Bronchial epithelial cell (primary cell): ENCODE measurements at regions not wholly inside any gene's neighbourhood (a gene's known extent, or its start where the extent isn't known, plus 50 kb on each side); places are given as distances from the start of the nearest gene placed in this dataset.

Experiments used
- DNase-seq: peaks from one replicate; pipeline ENCODE4 v3.0.0-alpha.2; 2010; ENCODE audit warnings: low read depth
- FAIRE-seq: peaks from 2 replicates; lab custom pipeline; 2011; peaks lifted over from hg19 to GRCh38; lab: Jason Lieb, UNC
- H3K27me3 ChIP-seq: 2 replicates; pipeline ENCODE4 v1.5.1; 2011; ENCODE audit warnings: low read length; ENCODE audit not compliant: control insufficient read depth, insufficient read depth
- H3K36me3 ChIP-seq: 2 replicates; pipeline ENCODE4 v1.5.1; 2011; ENCODE audit warnings: low read length; ENCODE audit not compliant: control insufficient read depth, insufficient read depth
- H3K4me3 ChIP-seq: 2 replicates; pipeline ENCODE4 v1.5.1; 2011; ENCODE audit warnings: mild to moderate bottlenecking, low read depth, low read length, control low read depth
- CTCF ChIP-seq: IDR thresholded peaks from 2 replicates; pipeline ENCODE4 v1.5.1; 2011; ENCODE audit warnings: mild to moderate bottlenecking, moderate library complexity, low read length, control low read depth, inconsistent platforms; ENCODE audit not compliant: insufficient read depth, severe bottlenecking

- DNase-seq (no peak), FAIRE-seq (no peak)
- Histone ChIP-seq H3K36me3 (no peaks in the 10 kb centered on the region), H3K27me3 (no peaks in the 10 kb centered on the region), H3K4me3 (no peak overlapping the region)
- TF ChIP-seq CTCF, result no peak
Observed at GRCh38 chr12:116389326-116389725, 111.8 kb upstream of the MED13L start.

GRCh38 chr12:116389990-116390389 is 112.5 kb upstream of the MED13L start:
- no peak for FAIRE-seq
- no peaks in the 10 kb centered on the region for H3K27me3 ChIP-seq
- H3K4me3 ChIP-seq, result no peak overlapping the region
- no peak for TF ChIP-seq CTCF
- H3K36me3 ChIP-seq, result no peaks in the 10 kb centered on the region
- peak; percentile 99 for DNase-seq

- Histone ChIP-seq H3K4me3 (no peak overlapping the region), H3K36me3 (no peaks in the 10 kb centered on the region), H3K27me3 (no peaks in the 10 kb centered on the region)
- no peak for DNase-seq
- FAIRE-seq, result no peak
- TF ChIP-seq CTCF, result no peak
Observed at GRCh38 chr12:116390401-116391335, 113.2 kb upstream of the MED13L start.

- Histone ChIP-seq H3K27me3 (no peaks in the 10 kb centered on the region), H3K36me3 (no peaks in the 10 kb centered on the region), H3K4me3 (no peak overlapping the region)
- no peak for DNase-seq
- no peak for TF ChIP-seq CTCF
- no peak for FAIRE-seq
Observed at GRCh38 chr12:116391501-116391900, 114.0 kb upstream of the MED13L start.

- DNase-seq (no peak), FAIRE-seq (no peak)
- H3K36me3 ChIP-seq, result no peaks in the 10 kb centered on the region
- TF ChIP-seq CTCF, result no peak
- H3K4me3 ChIP-seq, result no peak overlapping the region
- no peaks in the 10 kb centered on the region for H3K27me3 ChIP-seq
Observed at GRCh38 chr12:116392061-116392460, 114.6 kb upstream of the MED13L start.
